ENCODE measurements at regions not wholly inside any gene's neighbourhood (a gene's known extent, or its start where the extent isn't known, plus 50 kb on each side); places are given as distances from the start of the nearest gene placed in this dataset.
"Not testable (repeated sequence)": the region's sequence is repeated elsewhere in the genome, so short reads cannot be mapped to it uniquely, and the experiment has no call there.

DNA sequence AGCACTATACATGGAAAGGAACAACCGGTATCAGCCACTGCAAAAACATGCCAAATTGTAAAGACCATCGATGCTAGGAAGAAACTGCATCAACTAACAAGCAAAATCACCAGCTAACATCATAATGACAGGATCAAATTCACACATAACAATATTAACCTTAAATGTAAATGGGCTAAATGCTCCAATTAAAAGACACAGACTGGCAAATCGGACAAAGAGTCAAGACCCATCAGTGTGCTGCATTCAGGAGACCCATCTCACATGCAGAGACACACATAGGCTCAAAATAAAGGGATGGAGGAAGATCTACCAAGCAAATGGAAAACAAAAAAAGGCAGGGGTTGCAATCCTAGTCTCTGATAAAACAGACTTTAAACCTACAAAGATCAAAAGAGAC lies 413.8 kb downstream of the ZEB2 start:
- TF ChIP-seq POLR2A, CTCF (IDR thresholded peaks at IDR 0.05): not testable (repeated sequence)
